ENCODE measurements at regions not wholly inside any gene's neighbourhood (a gene's known extent, or its start where the extent isn't known, plus 50 kb on each side); places are given as distances from the start of the nearest gene placed in this dataset.

DNA sequence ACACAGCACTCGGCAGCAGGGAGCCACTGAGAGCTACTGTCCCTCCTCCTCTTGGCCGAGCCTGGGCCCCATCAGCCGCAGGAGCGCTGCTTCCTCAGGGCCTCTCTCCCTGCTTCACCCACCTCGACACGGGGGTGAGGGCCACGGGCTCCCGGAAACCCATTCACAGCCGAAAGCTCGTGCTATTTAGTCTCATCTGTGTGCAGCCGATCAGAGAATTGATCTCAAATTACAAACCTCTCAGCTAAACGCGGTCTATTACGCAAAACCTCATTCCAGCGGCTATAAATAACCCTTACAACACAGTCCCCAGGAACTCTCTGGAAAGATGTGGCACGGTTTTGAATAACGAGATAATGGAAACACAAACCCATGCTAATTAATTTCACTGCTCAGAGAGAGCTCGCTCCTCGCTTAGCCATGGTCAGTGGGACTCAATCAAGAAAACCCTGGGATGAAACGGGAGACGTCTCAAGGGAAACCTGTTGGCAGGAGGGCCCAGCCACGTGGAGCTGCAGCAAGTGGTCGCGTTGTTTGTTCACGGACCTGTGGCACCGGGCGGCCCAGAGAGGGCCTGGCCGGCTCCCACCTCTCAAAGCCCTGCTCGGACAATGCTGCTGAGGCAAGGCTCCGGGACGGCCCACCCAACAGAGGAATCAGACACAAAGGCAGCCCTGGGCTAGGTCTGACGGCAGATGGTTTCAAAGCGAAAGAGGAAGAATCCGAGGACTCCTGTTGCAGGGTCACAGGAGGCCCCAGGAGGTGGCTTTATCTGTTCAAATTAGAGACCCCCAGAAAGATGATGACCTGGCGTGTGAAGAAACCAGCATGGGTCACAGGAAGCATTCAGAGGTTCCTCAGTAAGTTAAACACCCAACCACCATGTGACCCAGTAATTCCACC, 210.5 kb downstream of the CTTN start:
- no peak for DNase-seq (ENCODE audit: low read depth)

DNA sequence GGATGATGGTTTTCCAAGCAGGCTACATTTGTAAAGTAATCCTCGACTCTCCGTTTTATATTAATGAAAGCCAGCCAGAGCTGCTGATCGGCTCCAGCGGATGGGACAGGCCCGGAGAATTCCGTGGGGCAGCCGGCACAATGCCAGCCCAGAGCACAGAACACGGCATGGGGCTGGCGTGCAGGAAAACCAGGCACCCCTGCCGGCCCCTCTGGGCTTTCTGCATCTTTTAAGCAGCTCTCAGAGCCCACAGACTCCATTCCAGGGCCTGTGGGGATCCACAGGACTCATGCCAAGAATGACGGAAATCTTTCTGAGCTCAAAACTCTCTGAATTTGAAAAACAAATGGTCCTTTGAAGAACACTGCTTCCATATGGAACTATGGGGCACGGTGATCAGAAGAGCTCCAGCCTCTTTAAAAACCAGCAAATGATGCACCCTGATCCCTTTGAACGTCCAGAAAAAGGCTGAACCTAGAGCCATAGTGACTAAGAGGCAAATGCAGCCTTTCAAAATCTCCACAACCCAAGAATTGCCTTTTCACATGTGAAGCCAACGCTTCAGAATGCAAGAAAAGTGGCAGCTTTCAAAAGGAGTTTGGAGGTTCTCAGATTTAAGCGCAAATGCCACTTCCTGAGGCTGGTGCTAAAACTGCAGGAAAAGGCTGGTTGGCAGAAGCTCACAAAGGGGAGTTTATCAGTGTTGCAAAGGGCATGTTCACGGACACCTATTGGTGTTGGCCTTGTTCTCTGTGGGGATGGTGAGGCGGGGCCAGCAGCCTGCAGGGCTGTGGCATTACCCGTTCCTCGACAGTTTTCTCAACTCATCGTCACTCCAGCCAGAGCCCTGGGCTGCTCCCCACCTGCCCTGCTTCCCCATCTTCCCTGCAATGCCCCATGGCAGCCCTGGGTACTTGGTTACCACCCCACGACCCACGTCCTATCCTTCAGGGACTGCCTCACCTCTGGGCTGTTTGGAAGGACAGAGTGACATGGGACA, 212.5 kb downstream of the CTTN start:
- DNase-seq (ENCODE audit: low read depth), result no peak

- DNase-seq (ENCODE audit: low read depth), result no peak
Measured at GRCh38 chr11:70611821-70612220, 213.5 kb downstream of the CTTN start.

DNA sequence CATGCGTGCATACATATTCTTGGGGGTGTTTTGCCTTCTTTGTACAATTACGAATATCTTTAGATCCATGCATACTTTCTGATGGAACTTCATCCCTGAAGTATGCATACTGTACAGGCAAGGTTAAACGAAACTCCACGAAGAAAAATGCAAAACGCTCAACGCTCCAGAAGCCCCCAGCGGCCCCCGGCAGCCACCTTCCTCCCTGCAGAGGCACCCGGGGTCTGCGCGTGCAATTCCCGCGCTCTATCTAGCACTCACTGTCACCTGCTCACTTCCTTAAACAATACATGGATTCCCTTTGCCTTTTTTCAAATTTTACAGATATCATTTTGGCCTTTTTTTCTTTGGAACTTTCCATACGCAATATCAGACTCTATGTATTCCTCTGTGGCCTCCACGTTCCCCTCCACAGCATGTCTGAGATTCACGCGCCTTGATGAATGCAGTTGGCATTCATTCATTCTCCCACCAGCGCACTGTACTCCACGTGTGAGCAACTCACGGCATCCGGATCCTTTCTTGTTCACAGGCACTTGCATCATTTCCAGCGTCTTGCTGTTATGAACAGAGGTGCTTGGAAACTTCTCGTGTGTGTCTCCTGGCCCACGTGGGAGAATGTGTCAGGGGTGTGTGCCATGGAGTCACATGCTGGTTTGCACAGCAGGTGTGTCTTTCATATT, 214.3 kb downstream of the CTTN start:
- DNase-seq (ENCODE audit: low read depth), result no peak

DNA sequence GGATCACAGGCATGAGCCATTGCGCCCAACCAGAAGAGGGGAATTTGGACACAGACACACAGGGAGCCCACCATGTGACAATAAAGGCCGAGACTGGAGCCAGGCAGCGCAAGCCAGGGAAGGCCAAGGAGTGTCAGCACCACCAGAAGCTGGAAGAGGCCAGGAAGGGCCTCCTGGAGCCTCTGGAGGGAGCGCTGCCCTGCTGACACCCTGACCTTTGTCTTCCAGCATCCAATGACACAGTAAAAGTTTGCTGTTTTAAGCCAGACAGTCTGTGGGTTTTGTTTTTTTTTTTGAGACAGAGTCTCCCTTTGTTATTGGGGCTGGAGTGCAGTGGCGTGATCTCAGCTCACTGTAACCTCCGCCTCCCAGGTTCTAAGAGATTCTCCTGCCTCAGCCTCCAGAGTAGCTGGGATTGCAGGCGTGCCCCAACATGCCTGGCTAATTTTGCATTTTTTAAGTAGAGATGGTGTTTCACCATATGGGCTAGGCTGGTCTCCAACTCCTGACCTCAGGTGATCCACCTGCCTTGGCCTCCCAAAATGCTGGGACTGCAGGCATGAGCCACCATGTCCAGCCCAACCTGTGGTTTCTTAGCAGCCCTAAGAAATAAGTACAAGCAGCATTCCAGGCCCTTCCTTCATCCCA, 215.8 kb downstream of the CTTN start:
- no peak for DNase-seq (ENCODE audit: low read depth)

DNA sequence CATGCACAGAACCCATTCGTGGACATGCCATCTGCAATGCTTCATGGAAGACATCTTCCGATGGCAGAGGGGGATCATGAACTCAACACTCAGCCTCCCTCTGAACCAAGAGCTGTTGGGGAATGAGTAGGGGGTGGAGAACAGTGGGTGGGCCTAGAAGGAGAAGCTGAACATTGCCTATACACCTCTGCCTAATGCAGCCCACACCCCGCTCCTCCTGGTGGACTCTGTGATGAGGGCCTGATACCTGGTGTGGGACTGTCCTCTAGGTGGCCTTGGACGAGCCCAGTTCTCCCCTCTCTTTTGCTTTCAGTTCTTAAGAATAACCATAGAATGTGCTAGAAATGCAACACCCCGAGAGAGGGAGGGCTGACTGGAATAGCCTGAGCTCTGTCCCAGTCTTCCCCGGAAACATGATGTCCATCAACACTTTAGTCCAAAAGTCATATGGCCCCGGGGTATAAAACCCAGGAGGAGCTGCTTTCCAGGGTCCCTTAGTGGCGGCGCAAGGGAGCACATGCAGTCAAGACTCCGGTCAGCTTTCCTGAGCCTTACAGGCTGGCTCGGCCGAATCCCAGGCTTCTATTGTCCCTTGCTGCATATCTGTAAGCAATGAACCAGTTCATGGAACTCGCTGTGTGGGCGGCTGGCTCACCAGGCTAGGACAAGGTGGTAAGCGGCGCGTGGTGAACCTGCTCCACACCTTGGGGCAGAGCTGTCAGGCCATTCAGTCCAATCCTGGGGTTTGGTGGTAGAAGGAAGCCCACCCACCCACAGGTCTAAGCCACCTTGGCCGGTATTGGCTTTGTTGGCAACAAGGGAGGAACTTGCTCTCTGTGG, 216.9 kb downstream of the CTTN start:
- DNase-seq (ENCODE audit: low read depth), result no peak

DNA sequence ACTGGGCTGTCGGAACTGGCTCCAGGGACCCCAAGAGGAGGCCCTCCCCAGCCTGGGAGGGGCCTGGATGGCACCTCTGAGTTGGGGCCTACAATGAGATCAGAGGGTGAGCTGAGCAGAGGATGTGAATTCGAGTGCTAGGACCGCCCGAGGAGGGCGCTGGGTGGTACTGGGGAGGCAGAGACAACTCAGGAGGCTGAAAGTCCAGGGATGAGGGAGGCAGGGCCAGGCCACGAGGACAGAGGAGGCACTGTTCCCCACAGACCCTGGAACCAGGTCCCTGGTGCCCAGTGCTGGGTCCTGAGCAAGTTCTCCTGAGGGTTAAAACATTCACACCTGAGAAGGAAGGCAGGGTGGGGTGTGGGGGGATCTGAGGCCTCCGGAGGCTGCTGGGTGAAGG, 218.0 kb downstream of the CTTN start:
- no peak for DNase-seq (ENCODE audit: low read depth)

DNA sequence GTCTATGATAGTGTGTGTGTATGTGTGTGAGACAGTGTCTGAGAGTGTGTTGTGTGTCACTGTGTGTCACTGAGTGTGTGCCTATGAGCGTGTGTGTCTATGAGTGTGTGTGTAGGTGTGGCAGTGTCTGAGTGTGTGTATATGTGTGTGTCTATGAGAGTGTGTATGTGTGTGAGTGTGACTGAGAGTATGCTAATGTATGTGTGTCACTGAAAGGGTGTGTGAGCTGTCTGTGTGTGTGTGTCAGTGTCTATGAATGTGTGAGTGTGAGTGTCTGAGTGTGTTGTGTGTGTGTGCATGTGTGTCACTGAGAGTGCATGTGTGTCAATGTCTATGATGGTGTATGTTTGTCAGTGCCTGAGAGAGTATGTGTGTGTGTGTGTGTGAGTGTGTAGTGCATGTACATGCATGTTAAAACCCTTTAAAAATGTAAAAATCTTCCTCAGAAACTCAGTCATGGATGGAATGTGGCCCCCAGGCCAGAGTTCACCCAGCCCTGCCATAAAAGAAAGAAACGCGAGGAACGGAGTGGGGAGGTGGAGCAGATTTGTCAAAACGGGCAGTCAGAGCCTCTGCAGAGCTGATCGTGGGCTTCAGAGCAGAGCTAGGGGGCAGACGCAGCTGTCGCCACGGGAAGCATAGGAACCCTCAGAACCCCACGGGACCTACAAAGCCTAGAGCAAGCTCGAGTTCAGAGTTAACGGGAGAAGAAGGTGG, 218.8 kb downstream of the CTTN start:
- DNase-seq (ENCODE audit: low read depth), result no peak

GRCh38 chr11:70618431-70619101, 220.2 kb downstream of the CTTN start:
- DNase-seq (ENCODE audit: low read depth), result no peak

DNA sequence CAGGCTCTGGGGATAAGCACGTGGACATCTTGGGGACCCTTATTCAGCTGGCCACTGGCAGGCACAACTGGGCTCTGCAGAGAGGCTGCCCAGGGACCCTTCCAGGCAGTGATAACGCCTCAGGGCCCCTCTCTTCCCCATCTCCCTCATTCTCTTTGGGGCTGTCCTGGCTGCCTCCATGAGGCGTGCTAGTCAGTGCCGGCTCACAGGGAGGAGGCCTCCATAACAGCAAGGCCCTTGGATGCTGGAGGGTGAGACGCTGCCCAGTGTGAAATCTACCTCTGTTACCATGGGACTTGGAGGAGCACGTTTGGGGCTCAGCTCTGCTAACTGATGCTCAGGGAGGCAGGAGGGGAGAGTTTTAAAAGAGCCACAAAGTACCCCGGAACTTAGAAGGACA, 221.3 kb downstream of the CTTN start:
- DNase-seq (ENCODE audit: low read depth), result no peak

DNA sequence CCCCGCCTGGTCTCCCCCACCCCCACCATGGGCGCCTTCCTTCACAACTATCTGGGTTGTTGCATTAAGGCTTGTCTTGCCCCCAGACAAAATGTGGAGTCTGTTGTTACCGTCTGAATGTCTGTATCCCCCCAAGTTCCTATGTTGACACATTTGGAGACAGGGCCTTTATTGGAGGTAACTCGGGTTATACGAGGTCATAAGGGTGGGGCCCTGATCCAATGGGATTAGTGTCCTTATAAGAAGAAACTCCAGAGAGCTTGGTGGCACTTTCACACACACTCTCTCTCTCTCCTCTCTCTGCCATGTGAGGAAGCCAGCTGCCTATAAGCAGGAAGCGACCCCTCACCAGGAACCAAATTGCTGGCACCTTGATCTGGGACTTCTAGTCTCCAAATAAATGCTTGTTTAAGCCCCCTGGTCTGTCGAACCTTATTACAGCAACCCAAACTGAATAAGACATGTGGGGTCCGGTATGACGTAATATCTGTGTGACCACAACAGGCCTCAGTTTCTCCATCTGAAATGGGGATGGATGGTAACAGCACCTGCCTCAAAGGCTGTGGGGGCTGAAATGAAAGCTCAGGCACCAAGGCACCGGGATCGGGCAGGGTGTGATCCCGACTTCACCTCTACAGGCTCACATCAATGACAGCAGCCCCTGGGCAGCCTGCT, 222.3 kb downstream of the CTTN start:
- no peak for DNase-seq (ENCODE audit: low read depth)

DNA sequence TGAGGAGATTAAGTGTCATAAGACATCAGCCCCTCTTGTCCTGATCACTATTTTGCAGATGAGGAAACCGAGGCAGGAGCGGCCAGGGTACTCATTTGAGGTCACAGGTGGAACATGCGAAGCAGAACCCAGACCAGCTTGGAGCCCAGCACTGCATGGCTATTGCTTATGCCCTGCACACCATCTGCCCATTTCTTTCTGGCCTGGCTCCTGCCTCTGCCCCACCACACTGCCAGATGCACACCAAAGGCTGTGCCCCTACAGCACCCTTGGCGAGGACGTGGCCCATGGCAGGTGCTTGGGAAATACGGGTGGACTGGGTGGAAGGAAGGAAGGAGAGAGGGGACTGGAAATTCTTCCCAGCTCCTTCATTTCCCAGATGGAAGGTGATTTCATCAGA, 222.9 kb downstream of the CTTN start:
- DNase-seq (ENCODE audit: low read depth), result no peak

GRCh38 chr11:70622091-70622490, 223.8 kb downstream of the CTTN start:
- DNase-seq (ENCODE audit: low read depth), result no peak

DNA sequence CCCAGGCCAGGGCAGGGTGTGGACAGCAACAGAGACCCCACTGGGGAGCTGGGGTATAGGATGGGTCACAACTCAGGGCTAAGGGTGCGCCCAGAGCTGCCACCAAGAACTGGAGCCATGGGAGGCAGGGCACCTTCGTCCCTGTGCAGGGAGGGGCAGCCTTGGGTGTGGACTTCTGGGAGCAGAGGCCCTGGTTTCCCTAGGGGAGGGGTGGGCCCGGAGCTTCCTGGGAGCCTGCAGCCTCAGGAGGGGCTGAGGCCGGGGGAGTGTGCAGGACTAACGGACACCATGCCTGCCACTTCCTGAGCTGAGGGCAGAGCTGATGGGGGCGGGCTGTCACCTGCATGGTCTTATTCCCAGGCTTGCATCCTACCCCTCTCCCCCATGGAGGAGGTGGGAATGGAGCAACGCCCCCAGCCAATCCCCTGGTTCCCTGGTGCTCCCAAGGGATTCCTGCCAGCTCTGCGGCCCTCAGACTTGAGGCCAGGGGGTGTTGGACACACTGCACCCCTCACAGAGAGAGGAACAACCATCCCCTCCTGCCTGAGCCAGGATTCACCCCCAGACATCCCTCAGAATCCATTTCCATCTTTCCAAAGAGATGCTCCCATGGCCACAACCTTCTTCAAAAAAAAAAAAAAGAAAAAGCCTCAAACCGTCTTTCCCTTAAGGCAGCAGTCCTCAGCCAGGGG, 225.7 kb downstream of the CTTN start:
- DNase-seq (ENCODE audit: low read depth), result no peak

GRCh38 chr11:70624598-70624993, 226.3 kb downstream of the CTTN start:
- no peak for DNase-seq (ENCODE audit: low read depth)

DNA sequence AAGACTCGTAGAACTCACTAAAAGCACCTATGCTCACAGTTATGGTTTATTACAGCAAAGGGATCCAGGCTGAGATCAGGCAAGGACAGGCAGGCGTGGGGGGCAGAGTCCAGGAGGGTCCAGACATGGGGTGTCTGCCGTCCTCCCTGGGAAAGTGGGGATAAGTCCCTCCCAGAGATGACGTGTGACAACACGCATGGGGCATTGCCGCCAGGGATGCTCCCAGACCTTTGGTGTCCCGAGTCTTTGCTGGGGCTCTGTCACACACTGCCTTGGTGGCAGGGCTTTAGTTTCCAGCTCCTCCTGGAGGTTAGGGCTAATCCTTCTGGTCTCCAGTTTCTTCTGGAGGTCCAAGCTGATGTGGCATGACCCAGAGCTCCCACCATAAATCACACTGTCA, 226.7 kb downstream of the CTTN start:
- DNase-seq (ENCODE audit: low read depth), result no peak

GRCh38 chr11:70625582-70626518, 227.5 kb downstream of the CTTN start:
- no peak for DNase-seq (ENCODE audit: low read depth)

Measured in stimulated activated CD4-positive, alpha-beta T cell treated with anti-CD3 and anti-CD28 coated beads, Interleukin-2, amount 100 ng/mL, for 4 hours (primary cell).